Germinal center (tissue), 1 donor: ENCODE measurements at regions not wholly inside any gene's neighbourhood (a gene's known extent, or its start where the extent isn't known, plus 50 kb on each side); places are given as distances from the start of the nearest gene placed in this dataset.
"Not testable (repeated sequence)": the region's sequence is repeated elsewhere in the genome, so short reads cannot be mapped to it uniquely, and the experiment has no call there.

Experiments
- DNase-seq: peaks from one replicate; pipeline ENCODE4 v3.0.0; 2012; ENCODE audit warnings: mixed read lengths, low spot score

- DNase-seq: no peak
Measured at GRCh38 chr7:65453341-65454030, 79.8 kb downstream of the ZNF92 start.

- no peak for DNase-seq
Measured at GRCh38 chr7:65454469-65454868, 80.8 kb downstream of the ZNF92 start.

GRCh38 chr7:65455050-65455449 is 81.4 kb downstream of the ZNF92 start:
- DNase-seq: not testable (repeated sequence)

- no peak for DNase-seq
Measured at GRCh38 chr7:65457705-65458104, 84.0 kb downstream of the ZNF92 start.

- no peak for DNase-seq
Measured at GRCh38 chr7:65459438-65459837, 85.8 kb downstream of the ZNF92 start.

- DNase-seq: no peak
Measured at GRCh38 chr7:65462148-65462716, 88.6 kb downstream of the ZNF92 start.

GRCh38 chr7:65463184-65463583 is 89.5 kb downstream of the ZNF92 start:
- DNase-seq: no peak

GRCh38 chr7:65469919-65470558 is 96.4 kb downstream of the ZNF92 start:
- not testable (repeated sequence) for DNase-seq

GRCh38 chr7:65471587-65471986 is 97.9 kb downstream of the ZNF92 start:
- no peak for DNase-seq

GRCh38 chr7:65475040-65475726 is 101.5 kb downstream of the ZNF92 start:
- DNase-seq: no peak

GRCh38 chr7:65475734-65476319 is 102.2 kb downstream of the ZNF92 start:
- peak; percentile 67 for DNase-seq

GRCh38 chr7:65477326-65477725 is 103.7 kb downstream of the ZNF92 start:
- DNase-seq: peak; percentile 21

- DNase-seq: no peak
Measured at GRCh38 chr7:65489260-65489767, 115.7 kb downstream of the ZNF92 start.

- DNase-seq: not testable (repeated sequence)
Measured at GRCh38 chr7:65496697-65497096, 123.0 kb downstream of the ZNF92 start.

- DNase-seq: no peak
Measured at GRCh38 chr7:65503434-65504152, 129.9 kb downstream of the ZNF92 start.

- not testable (repeated sequence) for DNase-seq
Measured at GRCh38 chr7:65504504-65505319, 131.1 kb downstream of the ZNF92 start.

- DNase-seq: not testable (repeated sequence)
Measured at GRCh38 chr7:65505320-65505633, 131.6 kb downstream of the ZNF92 start.

- DNase-seq: not testable (repeated sequence)
Measured at GRCh38 chr7:65508581-65509367, 135.1 kb downstream of the ZNF92 start.

- no peak for DNase-seq
Measured at GRCh38 chr7:65509368-65510186, 135.9 kb downstream of the ZNF92 start.
